ENCODE measurements at regions not wholly inside any gene's neighbourhood (a gene's known extent, or its start where the extent isn't known, plus 50 kb on each side); places are given as distances from the start of the nearest gene placed in this dataset.
A peak's percentile ranks its signal among the peaks of the same experiment; 100 is the strongest.

- TF ChIP-seq EZH2 (IDR thresholded peaks at IDR 0.05; ENCODE audit: low read length, missing control alignments) (no peak), CTCF (conservative IDR thresholded peaks at IDR 0.05 in 1 of 2, IDR thresholded peaks at IDR 0.05 in 1 of 2; ENCODE audit: low read depth in 1 of 2, low read length in 2 of 2) (peak in 1 of 2 donors; percentile 44)
Observed at GRCh38 chr5:93899026-93899600, 157.7 kb upstream of the POU5F2 start.
